H1 (cell line): ENCODE measurements at regions not wholly inside any gene's neighbourhood (a gene's known extent, or its start where the extent isn't known, plus 50 kb on each side); places are given as distances from the start of the nearest gene placed in this dataset.

Experiments
- CTCF ChIA-PET: fragments of 300-600 bp; sonication (Branson Sonifier 250); formaldehyde crosslinking; loops from one replicate; lab custom pipeline; 2021; ENCODE audit not compliant: partially characterized antibody; lab: Charles Lee
- POLR2A ChIA-PET: fragments of 300-600 bp; sonication (Branson Sonifier 250); formaldehyde crosslinking; loops from one replicate; lab custom pipeline; 2021; ENCODE audit warnings: inconsistent platforms; ENCODE audit not compliant: partially characterized antibody; lab: Charles Lee
- DNase-seq, 2 experiments: peaks; one replicate each; pipeline versions ENCODE4 v3.0.0 to v3.0.0-alpha.2; 2010 to 2022; ENCODE audit warnings: low spot score in 2 of 2, low read depth in 1 of 2, mixed read lengths in 1 of 2
- FAIRE-seq: peaks from 2 replicates; lab custom pipeline; 2011; peaks lifted over from hg19 to GRCh38; lab: Jason Lieb, UNC
- H2AFZ ChIP-seq: 2 replicates; pipeline ENCODE4 v1.8.1; 2012; ENCODE audit warnings: low read length, inconsistent platforms
- H2AK5ac ChIP-seq: 2 replicates; pipeline ENCODE4 v1.6.1; 2013; ENCODE audit warnings: low read depth, low read length
- H2BK120ac ChIP-seq: replicated peaks from 2 replicates; pipeline ENCODE3; 2013; ENCODE audit warnings: low read depth, low read length, inconsistent platforms
- H2BK12ac ChIP-seq: 2 replicates; pipeline ENCODE4 v1.6.1; 2013; ENCODE audit warnings: low read depth, low read length
- H2BK15ac ChIP-seq: 2 replicates; pipeline ENCODE4 v1.6.1; 2013; ENCODE audit warnings: low read length
- H2BK20ac ChIP-seq: 2 replicates; pipeline ENCODE4 v1.6.1; 2013; ENCODE audit warnings: low read length
- H2BK5ac ChIP-seq: 2 replicates; pipeline ENCODE4 v1.6.1; 2013; ENCODE audit warnings: low read depth, low read length
- H3K14ac ChIP-seq: 2 replicates; pipeline ENCODE4 v1.6.1; 2013; ENCODE audit warnings: inconsistent platforms; ENCODE audit not compliant: insufficient read length
- H3K18ac ChIP-seq: 2 replicates; pipeline ENCODE4 v1.6.1; 2013; ENCODE audit warnings: low read length; ENCODE audit errors: extremely low read depth
- H3K23ac ChIP-seq: 2 replicates; pipeline ENCODE4 v1.6.1; 2013; ENCODE audit warnings: inconsistent platforms; ENCODE audit not compliant: insufficient read length
- H3K23me2 ChIP-seq: 2 replicates; pipeline ENCODE4 v1.6.1; 2013; ENCODE audit warnings: low read depth, low read length
- H3K27ac ChIP-seq: 2 replicates; pipeline ENCODE4 v1.6.1; 2011; ENCODE audit warnings: low read depth, low read length, inconsistent platforms
- H3K27me3 ChIP-seq, 4 experiments: replicated peaks in 1 of 4; 1 replicate in 1 of 4; 2 replicates in 3 of 4; pipeline versions ENCODE4 v1.6.1 to v1.8.1; 2011 to 2013; ENCODE audit warnings: low read length in 3 of 4, mild to moderate bottlenecking in 3 of 4, inconsistent platforms in 2 of 4, mixed read lengths in 2 of 4, moderate library complexity in 1 of 4; ENCODE audit not compliant: control insufficient read depth in 3 of 4, insufficient read depth in 3 of 4; ENCODE audit errors: extremely low read depth in 1 of 4
- H3K36me3 ChIP-seq, 4 experiments: 2 replicates each; pipeline versions ENCODE4 v1.6.1 to v1.8.1; 2011 to 2013; ENCODE audit warnings: mild to moderate bottlenecking in 4 of 4, low read length in 3 of 4, moderate library complexity in 2 of 4, control low read depth in 1 of 4, inconsistent platforms in 1 of 4; ENCODE audit not compliant: insufficient read depth in 4 of 4, control insufficient read depth in 2 of 4
- H3K4ac ChIP-seq: replicated peaks from 2 replicates; pipeline ENCODE3; 2013; ENCODE audit warnings: low read length, low read depth, mixed read lengths, inconsistent platforms; ENCODE audit not compliant: insufficient read length
- H3K4me1 ChIP-seq, 4 experiments: replicated peaks in 1 of 4; 1 replicate in 1 of 4; 2 replicates in 3 of 4; pipeline versions ENCODE4 v1.6.1 to v1.8.1; 2011 to 2013; ENCODE audit warnings: low read length in 3 of 4, inconsistent platforms in 2 of 4, mixed read lengths in 1 of 4; ENCODE audit not compliant: insufficient read depth in 4 of 4, control insufficient read depth in 3 of 4
- H3K4me2 ChIP-seq, 2 experiments: 2 replicates each; pipeline versions ENCODE4 v1.6.1 to v1.8.1; 2011 to 2013; ENCODE audit warnings: low read depth in 2 of 2, low read length in 2 of 2, control low read depth in 1 of 2, inconsistent platforms in 1 of 2, mild to moderate bottlenecking in 1 of 2; ENCODE audit not compliant: insufficient read depth in 1 of 2
- H3K4me3 ChIP-seq, 4 experiments: fragments of 200-600, 300-600 bp in 1 of 4; sonication (generic), shearing (Covaris generic), sonication (Bioruptor Twin) in 1 of 4; 2 replicates each; pipeline versions ENCODE4 v1.5.1 to v1.8.1; 2011 to 2016; ENCODE audit warnings: low read length in 4 of 4, low read depth in 3 of 4, control low read depth in 2 of 4, inconsistent platforms in 2 of 4, mild to moderate bottlenecking in 2 of 4, mixed read lengths in 1 of 4, moderate library complexity in 1 of 4; ENCODE audit not compliant: insufficient read depth in 2 of 4; ENCODE audit errors: extremely low read depth in 1 of 4
- H3K56ac ChIP-seq: replicated peaks from 2 replicates; pipeline ENCODE3; 2013; ENCODE audit warnings: low read depth, mild to moderate bottlenecking, mixed read lengths, low read length, inconsistent platforms; ENCODE audit not compliant: insufficient read length
- H3K79me1 ChIP-seq: 2 replicates; pipeline ENCODE4 v1.6.1; 2013; ENCODE audit warnings: low read depth, low read length, control low read depth
- H3K79me2 ChIP-seq, 2 experiments: 2 replicates each; pipeline versions ENCODE4 v1.6.1 to v1.8.1; 2012 to 2013; ENCODE audit warnings: low read length in 2 of 2, mild to moderate bottlenecking in 2 of 2, inconsistent platforms in 1 of 2; ENCODE audit not compliant: insufficient read depth in 2 of 2, control insufficient read depth in 1 of 2
- H3K9ac ChIP-seq, 4 experiments: replicated peaks in 1 of 4; 1 replicate in 1 of 4; 2 replicates in 3 of 4; pipeline versions ENCODE4 v1.6.1 to v1.8.1; 2011 to 2013; ENCODE audit warnings: low read depth in 3 of 4, low read length in 3 of 4, control low read depth in 2 of 4, mild to moderate bottlenecking in 2 of 4, moderate library complexity in 2 of 4, inconsistent platforms in 1 of 4; ENCODE audit errors: extremely low read depth in 1 of 4
- H3K9me3 ChIP-seq, 2 experiments: 2 replicates each; pipeline versions ENCODE4 v1.6.1 to v1.8.1; 2012 to 2013; ENCODE audit warnings: mild to moderate bottlenecking in 2 of 2, moderate library complexity in 2 of 2, control low read depth in 1 of 2, inconsistent platforms in 1 of 2, low read depth in 1 of 2, low read length in 1 of 2, mixed read lengths in 1 of 2; ENCODE audit not compliant: insufficient read depth in 2 of 2
- H4K20me1 ChIP-seq, 2 experiments: replicated peaks in 1 of 2; 2 replicates each; pipeline versions ENCODE3 to v1.8.1; 2011 to 2013; ENCODE audit warnings: inconsistent platforms in 2 of 2, low read length in 2 of 2, mild to moderate bottlenecking in 1 of 2; ENCODE audit not compliant: insufficient read depth in 2 of 2, control insufficient read depth in 1 of 2
- H4K5ac ChIP-seq: 2 replicates; pipeline ENCODE4 v1.6.1; 2013; ENCODE audit warnings: low read length, low read depth, mixed read lengths, inconsistent platforms; ENCODE audit not compliant: insufficient read length
- H4K8ac ChIP-seq: 2 replicates; pipeline ENCODE4 v1.8.0; 2013; ENCODE audit warnings: mild to moderate bottlenecking, moderate library complexity, low read length, inconsistent platforms; ENCODE audit not compliant: insufficient read depth; ENCODE audit errors: extremely low read depth
- H4K91ac ChIP-seq: replicated peaks from 2 replicates; pipeline ENCODE3; 2013; ENCODE audit warnings: low read length, mixed read lengths, inconsistent platforms; ENCODE audit not compliant: insufficient read length
- TBP ChIP-seq: IDR thresholded peaks from 2 replicates; pipeline ENCODE4 v1.6.1; 2011; ENCODE audit warnings: low read depth, low read length, improper control_type of control experiment

GRCh38 chr10:60513281-60513680 is 123.6 kb upstream of the ANK3 start:
- no peak overlapping the region for H3K56ac ChIP-seq

More at GRCh38 chr10:60513281-60513680, 123.6 kb upstream of the ANK3 start:
- no peak overlapping the region for H2AK5ac ChIP-seq
- H3K14ac ChIP-seq = no peak overlapping the region
- H3K9ac ChIP-seq = no peak overlapping the region
- TF ChIP-seq TBP = no peak
- H3K79me1 ChIP-seq = no peaks in the 10 kb centered on the region
- no peak overlapping the region for H2BK12ac ChIP-seq
- ChIA-PET CTCF (no interaction called here), POLR2A (no interaction called here)
- H3K9me3 ChIP-seq = no peaks in the 10 kb centered on the region
- no peak for DNase-seq
- no peaks in the 10 kb centered on the region; a peak in 1 of 7 replicates for H3K4me1 ChIP-seq
- H4K5ac ChIP-seq = no peak overlapping the region
- H3K27me3 ChIP-seq = no peaks in the 10 kb centered on the region
- H4K91ac ChIP-seq = no peak overlapping the region
- no peak overlapping the region for H3K27ac ChIP-seq
- no peak overlapping the region for H3K18ac ChIP-seq
- no peak overlapping the region for H2BK5ac ChIP-seq
- no peak overlapping the region for H2AFZ ChIP-seq
- no peaks in the 10 kb centered on the region for H3K79me2 ChIP-seq
- H2BK120ac ChIP-seq = no peak overlapping the region
- H4K8ac ChIP-seq = no peak overlapping the region
- H3K36me3 ChIP-seq = no peaks in the 10 kb centered on the region
- H4K20me1 ChIP-seq = no peaks in the 10 kb centered on the region
- H2BK15ac ChIP-seq = no peak overlapping the region
- no peak overlapping the region for H3K23ac ChIP-seq
- no peaks in the 10 kb centered on the region for H3K23me2 ChIP-seq
- H2BK20ac ChIP-seq = no peak overlapping the region
- H3K4me2 ChIP-seq = no peak overlapping the region
- H3K4ac ChIP-seq = no peak overlapping the region
- no peak overlapping the region for H3K4me3 ChIP-seq
- no peak for FAIRE-seq
